SK-N-SH (cell line): ENCODE measurements at regions not wholly inside any gene's neighbourhood (a gene's known extent, or its start where the extent isn't known, plus 50 kb on each side); places are given as distances from the start of the nearest gene placed in this dataset.

ENCODE experiments used
- MAX ChIP-seq: IDR thresholded peaks from 2 replicates; pipeline ENCODE4 v1.4.0; 2012; ENCODE audit warnings: low read depth
- REST ChIP-seq: IDR thresholded peaks from 2 replicates; pipeline ENCODE4 v1.6.1; 2012; ENCODE audit warnings: mild to moderate bottlenecking, low read depth, low read length, moderate library complexity

GRCh38 chr20:12061466-12061865 is 143.8 kb downstream of the BTBD3 start:
- no peak for TF ChIP-seq MAX
- TF ChIP-seq REST = no peak
